WERI-Rb-1 (cell line): ENCODE measurements at regions not wholly inside any gene's neighbourhood (a gene's known extent, or its start where the extent isn't known, plus 50 kb on each side); places are given as distances from the start of the nearest gene placed in this dataset.

Source experiments
- DNase-seq: peaks from one replicate; pipeline ENCODE4 v3.0.0-alpha.2; 2020
- H3K27ac ChIP-seq: fragments of 250-450 bp; sonication (Bioruptor Pico); 2 replicates; pipeline ENCODE4 v1.5.1; 2020; ENCODE audit warnings: mild to moderate bottlenecking, moderate library complexity
- H3K27me3 ChIP-seq: fragments of 250-450 bp; sonication (Bioruptor Pico); 2 replicates; pipeline ENCODE4 v1.5.1; 2021; ENCODE audit warnings: mild to moderate bottlenecking, low read depth, moderate library complexity; ENCODE audit not compliant: insufficient read depth, severe bottlenecking
- H3K36me3 ChIP-seq: fragments of 250-450 bp; sonication (Bioruptor Pico); 2 replicates; pipeline ENCODE4 v1.5.1; 2020; ENCODE audit warnings: mild to moderate bottlenecking, moderate library complexity
- H3K4me3 ChIP-seq: 2 replicates; pipeline ENCODE4 v1.5.1; 2011; ENCODE audit warnings: low read depth, mild to moderate bottlenecking, control low read depth, low read length
- H3K9me3 ChIP-seq: fragments of 250-450 bp; sonication (Bioruptor Pico); 2 replicates; pipeline ENCODE4 v1.5.1; 2021; ENCODE audit warnings: mild to moderate bottlenecking, moderate library complexity; ENCODE audit not compliant: severe bottlenecking
- TF ChIP-seq, protein P1 (sequence below): IDR thresholded peaks from 2 replicates; pipeline ENCODE4 v1.5.1; 2011; ENCODE audit warnings: low read depth, mild to moderate bottlenecking, control low read depth, inconsistent platforms, low read length

DNA sequence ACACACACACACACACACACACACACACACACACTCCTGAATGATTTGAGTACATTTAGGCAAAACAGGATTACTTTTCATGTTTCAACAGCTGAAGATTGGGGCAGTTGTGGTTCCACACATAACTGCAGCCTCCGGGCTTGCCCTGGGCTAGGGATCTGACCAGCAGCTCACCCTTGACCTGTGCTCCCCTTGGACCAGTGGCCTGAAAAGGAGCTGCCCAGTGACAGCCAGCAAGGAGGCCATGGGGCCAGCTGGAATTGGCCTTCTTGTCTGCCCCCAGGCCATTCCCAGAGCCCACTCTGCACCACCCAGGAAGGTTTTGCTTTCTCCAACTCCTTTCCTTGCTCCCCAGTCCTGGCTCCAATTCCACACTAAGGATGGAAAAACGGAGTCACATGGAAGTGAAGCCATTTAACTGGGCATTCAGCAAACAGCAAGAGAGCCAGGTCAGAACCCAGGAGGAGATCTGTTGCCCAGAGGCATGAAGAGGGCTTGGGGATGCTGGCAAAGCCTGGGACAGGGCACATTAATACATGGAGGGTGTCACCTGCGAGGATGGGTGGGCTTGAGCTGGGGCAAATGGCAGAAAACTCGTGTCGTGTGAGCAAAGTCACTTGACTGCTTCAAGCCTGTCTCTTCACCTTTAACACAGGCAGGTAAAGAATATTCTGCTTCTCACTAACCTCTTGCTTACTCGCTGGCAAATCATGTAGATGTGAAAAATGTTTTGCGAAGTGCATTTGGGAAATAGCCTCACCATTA lies 61.5 kb upstream of the GDF10 start:
- DNase-seq, result no peak

DNA sequence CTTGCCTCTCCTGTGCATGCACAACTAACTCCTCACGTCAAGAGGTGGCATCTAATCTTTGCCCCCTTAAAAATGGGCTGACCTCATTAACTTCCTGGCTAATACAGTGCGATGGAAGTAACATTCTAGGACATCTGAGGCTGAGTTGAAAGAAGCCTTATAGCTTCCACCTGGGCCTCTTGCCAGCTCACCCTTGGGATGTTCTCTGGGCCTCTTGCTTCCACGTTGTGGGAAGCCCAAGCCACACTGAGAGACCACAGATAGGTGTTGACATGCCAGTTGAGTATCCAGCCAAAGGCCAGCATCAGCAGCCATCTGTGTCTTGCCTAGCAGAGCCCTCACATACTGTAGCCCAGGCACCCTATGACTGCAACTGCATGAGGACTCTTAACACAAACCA lies 60.8 kb upstream of the GDF10 start:
- Histone ChIP-seq H3K27me3 (no peaks in the 10 kb centered on the region), H3K9me3 (no peaks in the 10 kb centered on the region), H3K4me3 (no peak overlapping the region), H3K36me3 (no peaks in the 10 kb centered on the region), H3K27ac (no peak overlapping the region)
- no peak for DNase-seq
- TF ChIP-seq, protein P1, sequence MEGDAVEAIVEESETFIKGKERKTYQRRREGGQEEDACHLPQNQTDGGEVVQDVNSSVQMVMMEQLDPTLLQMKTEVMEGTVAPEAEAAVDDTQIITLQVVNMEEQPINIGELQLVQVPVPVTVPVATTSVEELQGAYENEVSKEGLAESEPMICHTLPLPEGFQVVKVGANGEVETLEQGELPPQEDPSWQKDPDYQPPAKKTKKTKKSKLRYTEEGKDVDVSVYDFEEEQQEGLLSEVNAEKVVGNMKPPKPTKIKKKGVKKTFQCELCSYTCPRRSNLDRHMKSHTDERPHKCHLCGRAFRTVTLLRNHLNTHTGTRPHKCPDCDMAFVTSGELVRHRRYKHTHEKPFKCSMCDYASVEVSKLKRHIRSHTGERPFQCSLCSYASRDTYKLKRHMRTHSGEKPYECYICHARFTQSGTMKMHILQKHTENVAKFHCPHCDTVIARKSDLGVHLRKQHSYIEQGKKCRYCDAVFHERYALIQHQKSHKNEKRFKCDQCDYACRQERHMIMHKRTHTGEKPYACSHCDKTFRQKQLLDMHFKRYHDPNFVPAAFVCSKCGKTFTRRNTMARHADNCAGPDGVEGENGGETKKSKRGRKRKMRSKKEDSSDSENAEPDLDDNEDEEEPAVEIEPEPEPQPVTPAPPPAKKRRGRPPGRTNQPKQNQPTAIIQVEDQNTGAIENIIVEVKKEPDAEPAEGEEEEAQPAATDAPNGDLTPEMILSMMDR, result no peak

More for the DNA sequence above, 61.5 kb upstream of the GDF10 start:
- H3K4me3 ChIP-seq, result no peak overlapping the region
- H3K27ac ChIP-seq, result no peak overlapping the region
- H3K36me3 ChIP-seq, result no peaks in the 10 kb centered on the region
- TF ChIP-seq, protein P1, result no peak
- no peaks in the 10 kb centered on the region for H3K27me3 ChIP-seq
- no peaks in the 10 kb centered on the region for H3K9me3 ChIP-seq

DNA sequence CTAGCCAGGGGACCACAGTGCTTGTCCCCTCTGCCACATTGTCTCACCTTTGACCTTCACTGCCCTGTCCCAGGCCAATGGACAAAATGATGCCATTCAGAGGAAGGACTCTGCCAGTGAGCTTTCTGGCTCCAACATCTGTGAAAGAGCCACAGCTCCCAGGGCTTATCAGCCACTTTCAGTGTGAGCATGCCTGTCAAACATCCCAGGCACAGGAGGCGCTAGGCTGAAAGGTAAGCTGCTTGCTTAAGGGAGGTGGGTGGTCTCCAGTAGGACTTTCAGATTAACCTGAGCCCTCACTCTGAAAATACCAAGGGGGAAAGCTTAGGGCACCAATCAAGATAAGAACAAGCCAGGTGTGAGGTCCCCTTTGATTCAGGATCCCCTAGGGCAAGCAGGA lies 59.8 kb upstream of the GDF10 start:
- no peak overlapping the region for H3K4me3 ChIP-seq
- no peak overlapping the region for H3K27ac ChIP-seq
- no peaks in the 10 kb centered on the region for H3K36me3 ChIP-seq
- no peak for DNase-seq
- no peaks in the 10 kb centered on the region for H3K9me3 ChIP-seq
- H3K27me3 ChIP-seq, result no peaks in the 10 kb centered on the region
- TF ChIP-seq, protein P1, result peak; percentile 31; the same call in 1 of the 2 replicates

DNA sequence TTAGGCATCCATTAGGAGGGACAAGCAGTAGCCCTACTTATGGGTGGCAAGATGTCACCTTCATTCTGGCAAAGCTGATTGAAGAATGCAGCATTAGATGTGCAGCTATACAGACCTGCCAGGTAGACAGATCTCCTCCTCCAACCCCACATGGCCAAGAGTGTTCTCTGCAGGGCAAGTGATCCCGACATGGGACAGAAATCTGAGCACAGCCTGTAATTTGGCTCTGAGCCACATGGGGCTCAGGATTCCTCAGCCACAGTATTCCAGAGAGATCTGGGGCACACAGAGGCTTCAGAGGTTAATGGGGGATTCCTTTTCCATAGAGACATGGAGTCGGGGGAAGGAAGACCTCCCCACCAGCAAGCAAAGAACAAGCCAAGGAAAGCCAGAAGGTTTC lies 58.7 kb upstream of the GDF10 start:
- Histone ChIP-seq H3K4me3 (no peak overlapping the region), H3K9me3 (no peaks in the 10 kb centered on the region), H3K27ac (no peak overlapping the region), H3K36me3 (no peaks in the 10 kb centered on the region), H3K27me3 (no peaks in the 10 kb centered on the region)
- no peak for DNase-seq
- TF ChIP-seq, protein P1, result no peak

DNA sequence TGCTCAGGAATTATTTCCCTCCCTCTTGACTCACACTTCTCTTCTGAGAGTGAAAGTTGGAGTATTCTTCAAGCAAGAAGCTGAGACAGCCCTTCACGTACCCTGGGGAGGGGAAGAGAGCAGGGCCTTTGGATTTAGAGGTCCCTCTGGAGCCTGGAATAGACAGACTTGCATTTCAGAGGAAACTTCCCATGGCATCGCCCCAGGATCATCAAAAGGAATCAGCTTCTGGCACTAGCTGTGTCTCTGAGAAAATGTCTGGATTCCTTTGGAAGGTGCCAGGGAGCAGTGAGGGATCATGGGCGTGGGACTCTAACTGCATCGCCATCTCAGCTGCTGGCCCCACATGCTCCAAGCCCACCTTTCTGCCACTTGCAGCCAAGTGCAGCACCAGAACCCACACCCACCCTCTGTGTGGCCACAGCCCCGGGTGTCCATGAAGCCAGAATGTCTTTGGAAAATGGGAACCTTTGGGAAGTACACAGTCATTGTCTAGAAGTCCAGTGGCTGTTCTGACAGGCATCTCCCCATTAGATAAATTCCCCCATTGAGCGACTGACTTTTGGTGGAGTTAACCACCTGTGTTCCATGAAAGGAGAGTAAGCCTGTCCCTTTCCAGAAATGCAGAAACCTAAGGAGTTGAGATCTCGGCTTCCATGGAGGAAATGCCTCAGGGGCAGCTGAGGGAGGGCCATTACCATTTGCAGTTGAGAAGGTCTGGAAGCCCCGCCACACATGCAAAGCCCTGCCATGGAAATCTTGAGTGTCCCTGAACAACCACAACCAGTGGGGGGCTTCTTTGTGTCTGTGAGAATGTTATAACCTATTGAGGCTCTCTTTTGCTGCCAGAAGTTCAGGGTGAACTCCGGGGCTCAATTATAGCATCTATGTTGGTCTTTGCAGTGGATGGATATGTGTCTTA lies 57.8 kb upstream of the GDF10 start:
- Histone ChIP-seq H3K4me3 (no peak overlapping the region), H3K9me3 (no peaks in the 10 kb centered on the region), H3K27me3 (no peaks in the 10 kb centered on the region), H3K27ac (no peak overlapping the region), H3K36me3 (no peaks in the 10 kb centered on the region)
- no peak for DNase-seq
- TF ChIP-seq, protein P1, result no peak
